GM19238 (cell line): ENCODE measurements at regions not wholly inside any gene's neighbourhood (a gene's known extent, or its start where the extent isn't known, plus 50 kb on each side); places are given as distances from the start of the nearest gene placed in this dataset.

Experiments used
- DNase-seq: peaks from one replicate; pipeline ENCODE4 v3.0.0; 2011; ENCODE audit warnings: low spot score; ENCODE audit not compliant: insufficient read length

DNA sequence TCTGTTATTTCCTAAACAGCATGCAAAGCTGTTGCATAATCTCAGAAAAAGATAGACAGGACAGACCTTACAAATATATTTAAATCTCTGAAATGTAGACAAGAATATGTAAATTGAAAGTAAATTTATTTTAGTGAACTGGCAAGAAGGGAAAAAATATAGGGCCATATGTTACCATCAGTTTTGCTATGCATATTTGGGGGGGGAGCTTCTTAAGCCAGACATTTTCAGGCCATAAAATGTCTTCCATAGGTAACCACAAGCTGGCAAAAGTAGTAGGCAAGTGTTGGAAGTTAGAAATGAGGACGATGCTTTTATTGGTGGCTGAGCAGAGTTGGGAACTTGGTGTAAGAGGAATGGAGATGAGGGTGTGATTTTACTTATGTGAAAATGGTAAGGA, 272.0 kb upstream of the CXXC4 start:
- DNase-seq = no peak

GRCh38 chr4:104772849-104773248, 278.2 kb upstream of the CXXC4 start:
- no peak for DNase-seq

GRCh38 chr4:104795264-104795939, 300.7 kb upstream of the CXXC4 start:
- no peak for DNase-seq

DNA sequence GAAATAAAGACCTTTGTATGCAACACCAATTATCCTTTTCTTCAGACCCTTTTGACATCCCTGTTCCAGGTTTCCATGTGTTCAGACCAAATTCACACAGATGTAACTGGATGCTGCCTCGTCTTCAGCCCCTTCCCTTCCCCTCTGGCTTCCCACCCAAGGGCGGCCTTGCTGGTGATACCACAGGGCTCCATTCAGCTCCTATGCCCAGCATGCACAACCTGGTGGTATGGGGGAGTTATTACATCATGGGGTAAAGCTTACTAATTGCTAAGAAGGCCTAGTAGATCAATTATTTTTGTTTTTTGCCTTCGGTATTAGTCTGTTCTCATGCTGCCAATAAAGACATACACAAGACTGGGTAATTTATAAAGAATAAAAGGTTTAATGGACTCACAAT, 317.0 kb upstream of the CXXC4 start:
- no peak for DNase-seq

- no peak for DNase-seq
Observed at GRCh38 chr4:104815665-104816064, 321.0 kb upstream of the CXXC4 start.

DNA sequence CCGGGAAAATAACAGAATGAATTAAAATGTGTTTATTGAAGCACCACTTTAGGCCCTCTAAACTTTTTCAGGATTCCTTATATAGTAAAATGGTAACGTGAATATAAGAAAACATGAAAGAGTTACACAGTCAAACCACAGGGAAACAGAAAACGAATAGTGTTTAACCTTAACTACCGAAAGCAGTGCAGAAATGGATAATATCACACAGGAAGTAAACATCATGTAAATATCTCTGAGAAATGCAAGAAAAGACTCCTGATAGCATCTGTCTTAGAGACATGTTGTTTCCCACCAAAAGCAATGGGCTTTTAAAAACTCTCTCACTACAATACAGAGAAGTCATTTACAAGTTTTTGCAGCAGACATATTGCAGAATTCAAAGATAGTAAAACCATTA, 323.9 kb upstream of the CXXC4 start:
- DNase-seq = no peak

GRCh38 chr4:104826171-104826570, 320.5 kb upstream of the TET2 start:
- no peak for DNase-seq

DNA sequence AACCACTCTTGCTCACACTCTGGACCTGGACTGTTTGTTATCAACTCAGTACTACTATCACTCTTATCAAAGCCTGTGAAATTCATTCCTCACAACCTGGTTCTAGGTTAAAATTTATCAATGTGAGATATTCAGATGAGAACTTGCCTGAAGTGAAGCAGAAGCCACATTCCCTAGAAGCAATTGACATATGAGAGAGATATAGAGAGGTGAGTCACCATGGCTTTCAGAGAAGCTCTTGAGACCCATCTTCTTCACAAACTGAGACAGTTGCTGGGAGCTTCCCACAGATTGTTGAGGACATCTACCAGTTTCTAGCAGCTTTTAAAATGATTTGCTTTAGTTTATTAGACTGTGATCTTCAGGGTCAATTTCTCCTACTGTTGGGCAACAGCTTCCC, 316.9 kb upstream of the TET2 start:
- DNase-seq = no peak

DNA sequence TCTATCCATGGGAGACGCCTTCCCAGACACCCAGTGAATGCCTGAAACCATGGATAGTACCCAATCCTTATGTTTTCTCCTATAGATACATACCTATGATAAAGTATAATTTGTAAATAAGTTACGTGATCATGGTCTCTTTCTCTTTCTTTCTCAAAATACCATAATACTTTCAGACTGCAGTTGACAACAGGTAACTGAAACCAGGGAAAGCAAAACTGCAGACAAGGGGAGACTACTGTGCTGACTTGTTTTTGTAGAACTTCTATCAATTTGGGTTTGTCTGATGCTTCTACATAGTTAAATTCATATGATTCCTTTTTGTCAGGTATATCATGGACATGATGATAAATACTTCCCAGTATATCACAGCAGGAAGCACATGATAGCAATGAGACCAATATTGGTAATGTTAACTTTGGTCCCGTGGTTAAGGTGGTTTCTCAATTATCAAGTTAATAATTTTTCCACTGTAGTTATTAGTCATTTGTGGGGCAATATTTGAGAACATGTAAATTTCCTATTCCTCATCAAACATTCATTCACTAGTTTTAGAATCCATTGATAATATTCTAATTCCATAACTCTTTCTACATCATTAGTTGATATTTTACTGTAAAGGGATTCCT, 298.0 kb upstream of the TET2 start:
- no peak for DNase-seq

DNA sequence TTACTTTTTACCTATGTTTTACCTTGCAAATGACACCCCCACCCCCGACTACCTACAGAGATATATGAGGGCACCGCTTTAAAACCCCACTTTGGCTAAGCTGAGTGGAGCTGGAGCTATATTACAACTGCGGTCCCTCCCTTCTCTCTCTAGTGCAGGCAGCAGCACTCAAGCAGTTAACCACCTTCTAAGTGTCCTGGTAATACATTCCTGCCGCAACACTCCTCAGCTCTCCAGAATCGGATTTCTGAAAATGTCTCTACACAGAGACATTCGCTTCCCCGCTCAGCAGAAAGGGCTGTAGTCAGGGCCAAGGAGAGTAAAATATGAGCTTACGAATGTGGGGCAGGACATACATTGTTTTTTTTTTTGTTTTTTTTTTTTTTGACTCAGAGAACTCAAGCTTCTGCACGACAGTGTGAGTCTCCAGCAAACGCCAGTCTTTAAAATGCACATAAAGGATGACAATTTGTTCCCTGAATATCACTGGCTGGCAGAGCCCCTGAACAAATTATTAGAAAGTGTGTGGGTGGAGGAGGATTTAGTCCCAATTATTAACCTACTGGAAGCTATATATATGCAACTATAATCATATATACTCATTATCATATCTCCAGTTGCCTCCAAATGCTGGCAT, 287.0 kb upstream of the TET2 start:
- DNase-seq = no peak

- DNase-seq = peak; percentile 14
Observed at GRCh38 chr4:104860238-104861123, 286.2 kb upstream of the TET2 start.

DNA sequence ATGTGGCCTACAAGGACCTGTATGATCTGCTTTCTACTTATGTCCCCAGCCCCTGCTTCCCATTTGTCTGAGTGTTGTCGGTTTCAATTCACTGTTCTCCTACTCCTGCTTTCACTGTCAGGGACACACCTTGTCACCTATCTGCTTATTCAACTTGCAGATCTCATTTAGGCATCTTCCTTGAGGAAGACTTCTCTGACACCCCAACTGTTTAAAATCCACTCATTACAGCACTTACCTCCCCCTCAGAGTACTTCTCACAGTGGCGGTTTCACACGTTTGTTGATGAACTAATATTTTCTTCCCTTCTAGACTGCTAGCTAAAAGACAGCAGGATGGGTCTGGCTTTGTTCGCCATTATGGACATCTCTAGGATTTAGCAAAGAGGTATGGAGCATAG, 279.9 kb upstream of the TET2 start:
- DNase-seq = no peak

DNA sequence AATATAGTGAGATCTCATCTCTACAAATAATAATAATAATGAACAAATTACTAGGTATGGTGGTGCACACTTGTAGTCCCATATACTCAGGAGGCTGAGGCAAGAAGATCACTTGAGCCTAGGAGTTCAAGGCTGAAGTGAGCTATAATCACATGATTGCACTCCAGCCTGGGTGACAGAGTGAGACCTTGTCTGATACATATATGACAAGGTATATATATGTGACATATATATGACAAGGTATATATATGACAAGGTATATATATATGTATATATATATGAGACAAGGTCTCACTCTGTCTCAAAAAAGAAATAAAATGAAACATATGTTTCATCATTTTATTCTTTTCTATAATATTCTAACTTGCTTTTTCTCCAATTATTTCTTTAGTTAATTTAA, 278.1 kb upstream of the TET2 start:
- no peak for DNase-seq

DNA sequence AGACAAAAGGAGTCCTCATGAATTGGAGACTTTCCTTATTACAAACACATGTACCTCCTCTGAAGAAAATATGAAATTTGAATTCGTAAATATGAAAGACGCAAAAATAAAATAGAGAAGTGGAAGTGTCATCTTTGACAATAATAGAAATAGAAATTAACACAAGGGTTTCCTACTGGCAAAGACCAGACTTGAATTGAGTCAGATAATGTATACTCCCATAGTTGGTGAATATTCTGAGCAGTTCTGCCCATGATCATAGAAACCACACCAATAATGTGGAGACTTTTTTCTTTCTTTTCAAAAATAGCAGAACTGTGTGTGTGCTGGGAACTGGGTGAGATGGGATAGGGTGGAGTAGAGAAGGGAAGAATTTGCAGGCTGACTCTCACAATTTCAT, 277.7 kb upstream of the TET2 start:
- DNase-seq = no peak

DNA sequence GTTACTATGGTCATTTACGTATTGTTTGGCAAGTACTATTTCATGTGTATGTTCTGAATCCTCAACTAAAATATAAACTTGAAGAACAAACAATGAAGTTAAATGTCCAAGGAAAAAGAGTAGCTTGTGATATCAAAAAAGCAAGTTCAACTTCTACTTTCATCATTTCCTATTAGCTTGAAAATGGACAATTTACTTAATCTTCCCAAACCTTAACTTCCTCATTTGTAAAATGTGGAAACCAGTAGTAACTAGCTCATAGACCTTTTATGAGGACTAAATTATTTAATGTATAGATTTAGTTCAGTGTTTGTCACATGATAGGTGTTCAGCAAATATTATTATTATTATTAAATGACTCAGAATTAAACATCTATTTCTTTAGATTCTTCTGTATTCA, 276.8 kb upstream of the TET2 start:
- no peak for DNase-seq

- no peak for DNase-seq
Observed at GRCh38 chr4:104870495-104871233, 276.0 kb upstream of the TET2 start.

GRCh38 chr4:104878936-104879335, 267.7 kb upstream of the TET2 start:
- DNase-seq = no peak

DNA sequence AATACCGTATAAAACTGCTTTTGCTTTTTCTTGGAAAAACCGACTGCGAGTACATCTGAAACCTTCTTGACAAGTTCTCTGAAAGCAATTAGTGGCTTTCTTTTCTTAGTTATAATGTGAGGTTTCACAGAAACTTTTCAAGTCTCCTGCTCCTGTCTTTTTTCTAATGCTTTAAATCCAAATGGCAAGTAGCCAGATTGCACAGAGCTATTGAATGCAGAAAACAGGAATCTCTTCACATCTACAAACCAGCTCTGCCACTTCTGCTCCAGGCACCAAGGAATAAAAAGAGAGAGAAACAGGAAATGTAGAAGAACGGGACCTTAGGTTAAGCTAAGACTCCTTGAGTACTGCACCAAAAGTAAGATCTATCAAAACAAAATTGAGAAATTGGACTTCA, 267.3 kb upstream of the TET2 start:
- DNase-seq = no peak

DNA sequence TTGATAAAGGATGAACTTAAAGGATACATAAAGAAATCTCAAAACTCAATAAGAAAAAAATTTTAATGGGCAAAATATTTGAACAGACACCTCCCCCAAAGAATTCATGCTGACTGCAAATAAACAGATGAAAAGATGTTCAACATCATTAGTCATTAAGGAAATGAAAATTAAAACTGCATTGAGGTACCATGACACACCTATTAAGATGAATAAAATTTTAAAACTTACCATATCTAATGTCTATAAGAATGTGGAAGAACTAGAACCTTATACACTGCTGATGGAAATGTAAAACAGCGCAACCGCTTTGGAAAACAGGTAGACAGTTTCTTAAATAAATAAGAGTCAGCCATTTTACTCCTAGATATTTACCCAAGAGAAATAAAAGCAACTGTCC, 266.8 kb upstream of the TET2 start:
- DNase-seq = no peak

DNA sequence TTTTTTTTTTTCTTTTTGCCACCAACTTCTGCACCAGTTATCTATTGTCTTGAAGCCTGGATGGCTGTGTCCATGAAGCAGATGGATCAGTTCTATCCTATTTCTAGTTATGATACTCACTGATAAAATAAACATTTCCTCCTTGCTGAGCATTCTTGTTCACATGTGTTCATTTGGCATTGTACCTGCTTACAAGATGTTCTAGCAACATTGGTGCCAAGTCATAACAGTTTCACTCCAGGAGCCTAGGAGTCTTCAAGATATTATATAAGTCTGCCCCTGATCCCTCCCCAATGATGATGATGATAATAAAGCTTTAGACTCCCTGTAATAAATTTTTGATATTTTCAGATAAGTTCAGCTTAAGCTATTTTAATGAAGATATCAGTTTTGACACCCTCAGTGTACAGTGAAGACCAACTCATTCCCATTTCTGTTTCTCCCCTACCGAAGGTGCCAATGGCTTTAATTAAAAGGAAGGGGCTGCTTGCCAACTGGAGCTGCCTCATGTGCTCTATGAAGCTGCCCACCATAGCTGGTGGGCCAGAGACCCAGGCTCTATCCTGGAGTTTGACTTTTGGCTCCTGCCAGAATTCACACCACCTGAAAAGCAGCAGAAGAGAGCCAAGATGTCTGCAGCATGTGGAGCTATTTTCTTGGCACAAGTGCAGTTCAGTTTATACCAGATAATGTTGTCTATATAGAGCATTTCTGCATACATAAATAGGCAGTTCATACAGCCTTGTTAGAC, 265.4 kb upstream of the TET2 start:
- DNase-seq = no peak
